Esophagus muscularis mucosa (tissue), 4 donors: ENCODE measurements at regions not wholly inside any gene's neighbourhood (a gene's known extent, or its start where the extent isn't known, plus 50 kb on each side); places are given as distances from the start of the nearest gene placed in this dataset.

Experiments used
- CTCF ChIP-seq, 3 experiments: fragments of 200-600 bp in 2 of 3; fragments of 450-650 bp in 1 of 3; sonication (generic) in 2 of 3; IDR thresholded peaks; one replicate each; pipeline ENCODE4 v1.5.1; 2017 to 2019; ENCODE audit warnings: antibody characterized with exemption in 3 of 3, mild to moderate bottlenecking in 2 of 3, moderate library complexity in 1 of 3
- EP300 ChIP-seq: sonication (generic); formaldehyde crosslinking; IDR thresholded peaks from one replicate; pipeline ENCODE4 v1.6.1; 2017; ENCODE audit warnings: antibody characterized with exemption
- POLR2A ChIP-seq: fragments of 450-650 bp; IDR thresholded peaks from one replicate; pipeline ENCODE4 v1.6.1; 2017; ENCODE audit warnings: antibody characterized with exemption, moderate library complexity, mild to moderate bottlenecking, low read depth

- TF ChIP-seq CTCF (IDR thresholded peaks at IDR 0.05) (no peak), POLR2A (no peak), EP300 (no peak)
Measured at GRCh38 chr9:1708219-1708618, 306.9 kb upstream of the SMARCA2 start.
